ENCODE measurements at regions not wholly inside any gene's neighbourhood (a gene's known extent, or its start where the extent isn't known, plus 50 kb on each side); places are given as distances from the start of the nearest gene placed in this dataset.

DNA sequence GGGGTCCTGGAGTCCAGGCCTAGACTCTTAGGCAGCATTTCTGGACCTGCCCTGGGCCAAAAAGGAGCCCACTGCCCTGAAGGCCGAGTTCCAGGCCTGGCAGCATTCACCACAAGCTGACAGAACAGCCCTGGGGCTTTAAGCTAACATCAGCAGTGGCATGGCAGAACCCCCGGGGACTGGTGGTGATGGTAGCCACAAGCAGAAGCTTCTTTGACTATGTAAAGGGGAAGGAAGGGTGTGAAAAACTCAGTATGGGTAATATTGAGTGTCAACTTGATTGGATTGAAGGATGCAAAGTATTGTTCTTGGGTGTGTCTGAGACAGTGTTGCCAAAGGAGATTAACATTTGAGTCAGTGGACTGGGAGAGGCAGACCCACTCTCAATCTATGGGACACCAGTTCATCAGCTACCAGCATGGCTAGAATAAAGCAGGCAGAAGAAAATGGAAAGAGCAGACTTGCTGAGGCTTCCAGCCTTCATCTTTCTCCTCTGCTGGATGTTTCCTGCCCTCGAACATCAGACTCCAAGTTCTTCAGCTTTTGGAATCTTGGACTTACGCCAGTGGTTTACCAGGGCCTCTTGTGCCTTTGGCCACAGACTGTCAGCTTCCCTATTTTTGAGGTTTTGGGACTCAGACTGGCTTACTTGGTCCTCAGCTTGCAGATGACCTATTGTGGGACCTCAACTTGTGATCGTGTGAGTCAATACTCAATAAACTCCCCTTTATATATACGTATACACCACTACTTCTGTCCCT lies 661.0 kb upstream of the C9orf72 start:
- H3K4me2 ChIP-seq (ENCODE audit: insufficient read depth in 1 of 2, low read depth in 2 of 2, low read length in 2 of 2) = no peak overlapping the region
- TF ChIP-seq TAF1 (IDR thresholded peaks at IDR 0.05; ENCODE audit: low read depth, low read length) (no peak), SAP30 (IDR thresholded peaks at IDR 0.05; ENCODE audit: insufficient read depth, insufficient replicate concordance, low read length) (no peak), BRCA1 (IDR thresholded peaks at IDR 0.05; ENCODE audit: low read depth, low read length) (no peak), CBX8 (IDR thresholded peaks at IDR 0.05; ENCODE audit: borderline replicate concordance, low read depth, low read length) (no peak), ASH2L (IDR thresholded peaks at IDR 0.05; ENCODE audit: low read length) (no peak), EP300 (IDR thresholded peaks at IDR 0.05; ENCODE audit: borderline replicate concordance in 1 of 2, low read depth in 2 of 2, low read length in 2 of 2) (no peak), NRF1 (IDR thresholded peaks at IDR 0.05; ENCODE audit: low read depth, low read length) (no peak), SUZ12 (IDR thresholded peaks at IDR 0.05; ENCODE audit: low read length) (no peak), CHD2 (IDR thresholded peaks at IDR 0.05; ENCODE audit: low read length) (no peak), SRF (IDR thresholded peaks at IDR 0.05; ENCODE audit: low read depth, low read length) (no peak), RBBP5 (IDR thresholded peaks at IDR 0.05; ENCODE audit: borderline replicate concordance, low read depth, low read length) (no peak), EZH2 (IDR thresholded peaks at IDR 0.05; ENCODE audit: low read depth, low read length, severe bottlenecking) (no peak)
- TF ChIP-seq, protein P1, sequence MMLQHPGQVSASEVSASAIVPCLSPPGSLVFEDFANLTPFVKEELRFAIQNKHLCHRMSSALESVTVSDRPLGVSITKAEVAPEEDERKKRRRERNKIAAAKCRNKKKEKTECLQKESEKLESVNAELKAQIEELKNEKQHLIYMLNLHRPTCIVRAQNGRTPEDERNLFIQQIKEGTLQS (IDR thresholded peaks at IDR 0.05; ENCODE audit: insufficient read depth, low read depth, low read length) = no peak

More for the DNA sequence above, 661.0 kb upstream of the C9orf72 start:
- H4K91ac ChIP-seq (replicated peaks; ENCODE audit: insufficient read length, low read length) = no peak overlapping the region
- H2BK20ac ChIP-seq (ENCODE audit: low read length) = no peak overlapping the region
- H3K4me3 ChIP-seq (ENCODE audit: extremely low read depth in 1 of 4, insufficient read depth in 2 of 4, low read depth in 3 of 4, low read length in 4 of 4) = no peak overlapping the region
- no peak overlapping the region for H3K23ac ChIP-seq (ENCODE audit: insufficient read length)
- no peaks in the 10 kb centered on the region for H3K4me1 ChIP-seq (replicated peaks in 1 of 4; ENCODE audit: control insufficient read depth in 3 of 4, insufficient read depth in 4 of 4, low read length in 3 of 4)
- 88% methylated on average over 6 of the region's 6 CpGs; no CpG with 5 or more reads in 1 of the 2 experiments for WGBS, 2 experiments (ENCODE audit: extremely low coverage in 1 of 2, insufficient coverage in 1 of 2, insufficient read length in 1 of 2, insufficient replicate concordance in 2 of 2, low coverage in 1 of 2, low lambda C conversion rate in 2 of 2, missing lambda C conversion rate in 1 of 2)
- no peak overlapping the region for H3K27ac ChIP-seq (ENCODE audit: low read depth, low read length)
- no peak for FAIRE-seq
- no peak overlapping the region for H3K56ac ChIP-seq (replicated peaks; ENCODE audit: insufficient read length, low read depth, low read length)
- H3K36me3 ChIP-seq (ENCODE audit: control insufficient read depth in 2 of 4, insufficient read depth in 4 of 4, low read length in 3 of 4) = no peaks in the 10 kb centered on the region
- no peak overlapping the region for H2AFZ ChIP-seq (ENCODE audit: low read length)
- no peaks in the 10 kb centered on the region for H3K79me1 ChIP-seq (ENCODE audit: low read depth, low read length)
- no peaks in the 10 kb centered on the region for H4K20me1 ChIP-seq (replicated peaks in 1 of 2; ENCODE audit: control insufficient read depth in 1 of 2, insufficient read depth in 2 of 2, low read length in 2 of 2)
- no peak overlapping the region for H2BK12ac ChIP-seq (ENCODE audit: low read depth, low read length)
- H3K18ac ChIP-seq (ENCODE audit: extremely low read depth, low read length) = no peak overlapping the region
- ChIA-PET CTCF (ENCODE audit: partially characterized antibody) (no interaction called here), POLR2A (ENCODE audit: partially characterized antibody) (no interaction called here)
- no peak overlapping the region; the same call in 1 of the 2 replicates for H2BK5ac ChIP-seq (ENCODE audit: low read depth, low read length)
- no peak overlapping the region for H3K9ac ChIP-seq (replicated peaks in 1 of 4; ENCODE audit: extremely low read depth in 1 of 4, low read depth in 3 of 4, low read length in 3 of 4)
- H2BK15ac ChIP-seq (ENCODE audit: low read length) = no peak overlapping the region
- H3K23me2 ChIP-seq (ENCODE audit: low read depth, low read length) = no peaks in the 10 kb centered on the region
- DNase-seq (ENCODE audit: low read depth in 1 of 2, low spot score in 2 of 2) = no peak
- no peak overlapping the region for H3K4ac ChIP-seq (replicated peaks; ENCODE audit: insufficient read length, low read depth, low read length)
- H4K8ac ChIP-seq (ENCODE audit: extremely low read depth, insufficient read depth, low read length) = no peak overlapping the region
- no peak overlapping the region for H2AK5ac ChIP-seq (ENCODE audit: low read depth, low read length)
- H4K5ac ChIP-seq (ENCODE audit: insufficient read length, low read depth, low read length) = no peak overlapping the region
- no peak overlapping the region for H2BK120ac ChIP-seq (replicated peaks; ENCODE audit: low read depth, low read length)
- no peaks in the 10 kb centered on the region for H3K27me3 ChIP-seq (replicated peaks in 1 of 4; ENCODE audit: control insufficient read depth in 3 of 4, extremely low read depth in 1 of 4, insufficient read depth in 3 of 4, low read length in 3 of 4)
- H3K14ac ChIP-seq (ENCODE audit: insufficient read length) = no peak overlapping the region
- H3K9me3 ChIP-seq (ENCODE audit: insufficient read depth in 2 of 2, low read depth in 1 of 2, low read length in 1 of 2) = no peaks in the 10 kb centered on the region
- no peaks in the 10 kb centered on the region for H3K79me2 ChIP-seq (ENCODE audit: control insufficient read depth in 1 of 2, insufficient read depth in 2 of 2, low read length in 2 of 2)
